Testis (tissue), 2 donors: ENCODE measurements at regions not wholly inside any gene's neighbourhood (a gene's known extent, or its start where the extent isn't known, plus 50 kb on each side); places are given as distances from the start of the nearest gene placed in this dataset.

ENCODE experiments used
- DNase-seq: peaks from one replicate; pipeline ENCODE4 v3.0.0-alpha.2; 2019
- H3K27ac ChIP-seq, 2 donors: fragments of 200-600 bp; sonication (generic); one replicate each; pipeline ENCODE4 v1.5.1; 2019
- H3K27me3 ChIP-seq: fragments of 200-600 bp; sonication (generic); one replicate; pipeline ENCODE4 v1.5.1; 2019
- H3K36me3 ChIP-seq: fragments of 200-600 bp; sonication (generic); one replicate; pipeline ENCODE4 v1.5.1; 2017; ENCODE audit warnings: low read depth; ENCODE audit errors: missing control alignments
- H3K4me1 ChIP-seq: fragments of 200-600 bp; sonication (generic); one replicate; pipeline ENCODE4 v1.5.1; 2019
- H3K4me3 ChIP-seq, 2 donors: fragments of 200-600 bp; sonication (generic); one replicate each; pipeline ENCODE4 v1.5.1; 2017 to 2019
- H3K9me3 ChIP-seq: fragments of 200-600 bp; sonication (generic); one replicate; pipeline ENCODE4 v1.5.1; 2017
- CTCF ChIP-seq, 3 experiments: fragments of 450-650 bp in 2 of 3; fragments of 200-600 bp in 1 of 3; sonication (generic) in 1 of 3; IDR thresholded peaks; one replicate each; pipeline ENCODE4 v1.5.1; 2016 to 2019; ENCODE audit warnings: antibody characterized with exemption in 3 of 3, mild to moderate bottlenecking in 2 of 3, moderate library complexity in 1 of 3
- POLR2A ChIP-seq: fragments of 450-650 bp; IDR thresholded peaks from one replicate; pipeline ENCODE4 v1.6.1; 2017; ENCODE audit warnings: antibody characterized with exemption, mild to moderate bottlenecking, moderate library complexity
- WGBS, 2 donors: methylation state at CpG; one replicate each; pipeline ENCODE4 v1.1.5; 2018; 5-methylcytosine and 5-hydroxymethylcytosine counted together
- intact Hi-C: fragments of 100-400 bp; cut with DNase I; formaldehyde crosslinking; loops from one replicate; pipeline ENCODE4 v1.15.1; 2023; ENCODE audit warnings: low total_unique reads

- DNase-seq: no peak
- WGBS, 2 donors: 82 to 85% methylated on average over 1 of the region's 1 CpG
- Histone ChIP-seq H3K27ac (no peak overlapping the region), H3K9me3 (no peaks in the 10 kb centered on the region), H3K27me3 (no peaks in the 10 kb centered on the region), H3K36me3 (no peaks in the 10 kb centered on the region), H3K4me3 (no peak overlapping the region), H3K4me1 (no peaks in the 10 kb centered on the region)
- TF ChIP-seq POLR2A (no peak), CTCF (IDR thresholded peaks at IDR 0.05) (no peak)
- intact Hi-C loops: no loop called here
These were observed 1451.0 kb upstream of the IGFBP7 start for GRCh38 chr4:58561170-58561569.

GRCh38 chr4:58560736-58561135 is 1450.6 kb upstream of the IGFBP7 start:
- H3K36me3 ChIP-seq: no peaks in the 10 kb centered on the region
- no peak for DNase-seq
- intact Hi-C loops: no loop called here

GRCh38 chr4:58553679-58554078 is 1443.5 kb upstream of the IGFBP7 start:
- WGBS, 2 donors: 77 to 82% methylated on average over 2 of the region's 2 CpGs
- intact Hi-C loops: no loop called here

More at GRCh38 chr4:58560736-58561135, 1450.6 kb upstream of the IGFBP7 start:
- TF ChIP-seq POLR2A (no peak), CTCF (IDR thresholded peaks at IDR 0.05) (no peak)
- Histone ChIP-seq H3K4me3 (no peak overlapping the region), H3K9me3 (no peaks in the 10 kb centered on the region), H3K27ac (no peak overlapping the region), H3K27me3 (no peaks in the 10 kb centered on the region), H3K4me1 (no peaks in the 10 kb centered on the region)
- 72 to 74% methylated on average over 1 of the region's 1 CpG for WGBS, 2 donors

GRCh38 chr4:58553031-58553430 is 1442.8 kb upstream of the IGFBP7 start:
- TF ChIP-seq CTCF (IDR thresholded peaks at IDR 0.05): no peak
- TF ChIP-seq POLR2A: no peak
- no peak overlapping the region for H3K27ac ChIP-seq
- WGBS, 2 donors: 89 to 92% methylated on average over 1 of the region's 1 CpG

More at GRCh38 chr4:58553679-58554078, 1443.5 kb upstream of the IGFBP7 start:
- Histone ChIP-seq H3K27me3 (no peaks in the 10 kb centered on the region), H3K36me3 (no peaks in the 10 kb centered on the region), H3K4me1 (no peaks in the 10 kb centered on the region), H3K4me3 (no peak overlapping the region), H3K27ac (no peak overlapping the region), H3K9me3 (no peaks in the 10 kb centered on the region)
- no peak for DNase-seq
- TF ChIP-seq POLR2A (no peak), CTCF (IDR thresholded peaks at IDR 0.05) (no peak)

GRCh38 chr4:58551676-58552075 is 1441.5 kb upstream of the IGFBP7 start:
- TF ChIP-seq POLR2A: no peak
- TF ChIP-seq CTCF (IDR thresholded peaks at IDR 0.05): no peak
- intact Hi-C loops: no loop called here
- Histone ChIP-seq H3K27ac (no peak overlapping the region), H3K9me3 (no peaks in the 10 kb centered on the region), H3K36me3 (no peaks in the 10 kb centered on the region), H3K4me3 (no peak overlapping the region), H3K4me1 (no peaks in the 10 kb centered on the region), H3K27me3 (no peaks in the 10 kb centered on the region)
- DNase-seq: no peak

More at GRCh38 chr4:58553031-58553430, 1442.8 kb upstream of the IGFBP7 start:
- Histone ChIP-seq H3K27me3 (no peaks in the 10 kb centered on the region), H3K4me1 (no peaks in the 10 kb centered on the region), H3K36me3 (no peaks in the 10 kb centered on the region), H3K4me3 (no peak overlapping the region), H3K9me3 (no peaks in the 10 kb centered on the region)
- intact Hi-C loops: no loop called here
- DNase-seq: no peak
